HK-2 (cell line): ENCODE measurements at regions not wholly inside any gene's neighbourhood (a gene's known extent, or its start where the extent isn't known, plus 50 kb on each side); places are given as distances from the start of the nearest gene placed in this dataset.

ENCODE experiments used
- DNase-seq: peaks from one replicate; pipeline ENCODE4 v3.0.0-alpha.2; 2018; ENCODE audit not compliant: unreplicated experiment

GRCh38 chr2:41932241-41933045, 115.4 kb upstream of the PKDCC start:
- no peak for DNase-seq

DNA sequence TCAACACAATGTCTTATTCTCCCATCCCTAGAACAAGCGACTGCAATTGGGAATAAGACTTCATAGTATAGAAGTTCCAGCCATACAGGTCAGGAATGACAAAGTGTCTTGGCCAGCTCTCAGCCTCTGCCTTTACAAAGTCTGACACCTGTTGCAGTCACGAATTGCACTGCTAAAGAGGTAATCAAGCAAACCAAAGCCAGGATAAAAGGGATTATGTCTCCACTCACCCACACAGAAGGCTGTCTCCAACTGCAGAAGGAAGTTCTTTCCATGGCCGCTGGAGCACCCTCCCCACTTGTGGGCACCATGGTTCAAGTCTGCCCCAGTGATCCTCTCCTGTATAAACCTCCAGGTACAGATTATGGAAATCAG, 114.8 kb upstream of the PKDCC start:
- no peak for DNase-seq

- no peak for DNase-seq
Observed at GRCh38 chr2:41933585-41934320, 114.1 kb upstream of the PKDCC start.

GRCh38 chr2:41934329-41934958, 113.4 kb upstream of the PKDCC start:
- DNase-seq: no peak

GRCh38 chr2:41935002-41935401, 112.8 kb upstream of the PKDCC start:
- no peak for DNase-seq

GRCh38 chr2:41935825-41936224, 112.0 kb upstream of the PKDCC start:
- DNase-seq: no peak

DNA sequence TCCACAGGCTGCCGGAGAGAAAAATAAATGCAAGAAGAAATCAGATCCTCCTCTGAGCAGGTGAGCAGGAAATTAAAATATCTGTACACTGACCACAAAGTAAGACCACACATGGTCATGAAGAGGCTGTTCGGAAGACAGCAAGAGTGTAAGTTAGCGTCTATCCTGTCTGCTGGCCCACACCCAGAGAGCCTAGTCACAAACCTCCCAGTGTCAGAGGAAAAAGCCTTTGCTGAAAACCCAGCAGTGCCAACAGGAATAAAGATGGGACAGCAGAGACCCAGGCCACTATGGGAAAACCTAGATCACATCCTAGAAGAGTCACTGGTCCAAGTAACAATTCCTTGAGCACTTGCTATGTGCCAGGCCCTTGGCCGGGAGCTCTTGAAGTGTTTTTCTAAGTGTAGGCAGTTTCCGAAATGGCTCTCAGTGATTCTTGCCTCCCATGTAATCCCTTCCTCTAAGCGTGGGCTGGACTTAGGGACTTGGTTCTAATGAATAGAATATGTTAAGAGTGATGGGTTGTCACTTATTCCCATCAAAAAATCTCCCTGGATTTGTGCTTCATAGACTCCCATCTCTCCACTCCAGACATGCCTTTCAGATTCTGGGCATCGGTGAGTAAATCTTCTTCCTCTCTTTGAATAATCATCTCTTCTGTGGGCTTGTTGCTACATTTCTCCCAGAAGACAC, 110.9 kb upstream of the PKDCC start:
- DNase-seq: no peak

- DNase-seq: no peak
Observed at GRCh38 chr2:41937464-41937906, 110.3 kb upstream of the PKDCC start.

- no peak for DNase-seq
Observed at GRCh38 chr2:41937921-41938708, 109.7 kb upstream of the PKDCC start.

- no peak for DNase-seq
Observed at GRCh38 chr2:41940060-41940744, 107.6 kb upstream of the PKDCC start.

DNA sequence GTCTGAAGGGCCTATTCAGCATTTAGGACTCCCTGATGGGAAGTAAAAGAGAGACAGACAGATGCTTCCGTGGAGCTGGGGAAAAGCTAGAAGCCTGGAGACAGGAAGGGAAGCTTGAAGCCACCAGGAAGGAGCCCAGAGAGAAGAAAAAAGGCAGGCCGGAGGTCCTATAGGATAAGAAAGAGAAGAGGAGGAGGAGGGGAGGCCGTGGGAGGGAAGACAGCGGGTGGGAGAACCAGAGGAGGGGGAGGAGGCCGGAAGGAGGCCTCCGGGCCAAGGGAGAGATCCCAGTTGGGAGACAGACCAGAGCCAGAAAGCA, 107.1 kb upstream of the PKDCC start:
- DNase-seq: no peak

- no peak for DNase-seq
Observed at GRCh38 chr2:41941831-41942230, 106.0 kb upstream of the PKDCC start.

- DNase-seq: no peak
Observed at GRCh38 chr2:41942278-41942677, 105.5 kb upstream of the PKDCC start.

DNA sequence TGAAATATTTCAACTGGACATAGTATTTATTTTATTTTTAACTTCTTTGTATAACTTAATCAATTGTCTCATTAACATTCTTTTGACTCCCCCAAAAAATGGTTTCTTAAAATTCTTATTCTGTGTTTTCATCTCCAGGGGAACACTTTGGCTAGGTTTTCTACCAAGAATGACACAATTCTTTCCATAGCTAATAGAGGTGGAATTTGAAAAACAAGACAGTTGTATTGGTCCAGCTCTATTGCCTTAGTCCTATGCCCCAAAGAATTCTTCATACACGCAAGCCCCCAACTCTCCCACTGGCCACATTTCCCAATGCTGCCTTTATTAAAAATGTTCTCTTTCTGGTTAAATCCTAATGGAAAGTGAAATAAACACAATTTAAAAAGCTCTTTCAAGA, 104.7 kb upstream of the PKDCC start:
- DNase-seq: no peak

DNA sequence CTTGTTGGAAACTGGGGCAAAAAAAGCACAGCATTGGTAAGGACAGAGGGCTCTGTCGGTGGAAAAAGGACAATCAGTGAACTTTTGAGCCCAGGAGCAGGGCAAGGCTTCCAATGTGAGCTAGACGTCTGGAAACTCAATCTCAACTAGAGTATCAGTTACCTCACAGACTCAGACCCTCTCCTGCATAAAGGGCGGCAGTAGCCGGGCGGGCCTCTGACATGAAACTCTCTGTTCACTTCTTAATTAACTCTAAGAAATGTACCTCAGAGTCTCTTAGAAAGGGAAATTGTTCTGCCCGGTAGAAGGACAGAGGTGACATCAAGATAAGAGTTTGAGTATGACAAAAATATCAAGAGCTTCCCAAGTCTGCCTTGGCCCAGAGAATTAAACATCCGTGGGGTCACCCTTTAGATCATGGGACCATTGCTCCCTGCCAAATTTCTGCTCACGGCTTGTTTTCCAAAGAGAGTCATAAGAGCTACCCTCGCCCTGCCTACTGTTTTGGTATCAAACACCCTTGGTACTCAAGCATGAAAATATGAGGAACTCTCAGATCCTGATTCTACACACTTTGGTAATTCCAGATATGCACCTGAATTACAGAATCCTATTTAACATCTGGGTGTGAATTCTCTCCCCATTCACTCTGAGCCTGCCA, 103.5 kb upstream of the PKDCC start:
- DNase-seq: no peak

DNA sequence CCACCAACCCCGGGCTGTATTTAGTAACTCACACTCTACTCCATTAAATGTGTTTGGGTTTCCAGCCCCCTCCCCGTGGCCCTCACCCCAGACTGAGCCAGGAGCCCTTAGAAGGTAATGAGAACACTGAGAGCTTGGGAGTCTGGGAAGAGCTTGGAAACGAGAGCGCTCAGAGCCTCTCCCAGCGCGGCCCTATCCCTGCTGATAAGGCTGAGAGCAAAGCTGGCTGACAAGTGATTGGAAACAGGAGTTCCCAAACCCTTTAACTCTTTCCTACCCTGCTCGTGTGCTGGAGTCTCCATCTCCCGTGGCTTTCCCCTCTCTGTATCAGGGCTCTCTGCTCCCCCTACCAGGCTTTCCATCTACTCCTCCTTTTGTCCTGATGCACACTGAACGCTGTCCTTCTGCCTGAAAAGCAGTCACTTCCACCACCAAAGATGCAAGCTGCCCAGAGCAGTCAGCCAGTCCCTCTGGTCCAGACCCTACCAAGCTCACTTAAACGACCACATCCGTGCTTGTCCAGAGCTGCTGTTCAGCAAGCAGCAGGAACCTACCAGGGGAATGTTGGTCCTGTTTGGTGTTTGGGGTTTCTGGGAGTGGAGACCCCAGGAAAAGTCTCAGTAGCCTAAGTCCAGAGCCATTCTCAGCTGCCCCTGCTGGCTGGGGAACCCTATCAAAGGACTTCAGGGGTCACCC, 100.0 kb upstream of the PKDCC start:
- DNase-seq: no peak

DNA sequence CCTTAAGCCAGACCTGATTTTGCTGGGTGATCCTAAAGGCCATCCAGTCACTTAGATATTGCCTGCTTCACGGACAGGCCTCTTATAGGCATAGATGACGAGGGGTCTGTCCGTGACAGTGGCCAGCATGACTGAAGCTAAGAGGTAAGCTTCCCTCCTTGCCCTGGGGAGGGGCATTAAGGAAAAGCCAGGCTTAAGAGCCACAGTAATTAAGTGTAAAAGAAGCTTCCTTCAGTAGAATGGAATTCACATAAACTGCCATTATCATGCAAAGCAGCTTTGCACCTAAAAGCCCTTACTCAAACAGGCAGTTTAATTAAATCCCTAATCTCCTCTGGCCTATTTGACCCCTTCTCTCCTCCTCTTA, 99.4 kb upstream of the PKDCC start:
- no peak for DNase-seq

- DNase-seq: no peak
Observed at GRCh38 chr2:41949091-41949882, 98.5 kb upstream of the PKDCC start.
